Natural killer cell treated with Interleukin-12 subunit alpha and Interleukin-12 subunit beta and Interleukin-15 and Interleukin-18, amount 100 ng/mL, for 72 hours (primary cell): ENCODE measurements at regions not wholly inside any gene's neighbourhood (a gene's known extent, or its start where the extent isn't known, plus 50 kb on each side); places are given as distances from the start of the nearest gene placed in this dataset.

Experiments used
- ATAC-seq, 2 donors: fragments of 150-1000 bp; cut with Tn5 transposase in 1 of 2; sonication (Bioruptor Pico), chemical (Tn5 transposase) in 1 of 2; 2 replicates each; pipeline ENCODE4 v1.10.0; 2021
- DNase-seq: peaks from one replicate; pipeline ENCODE4 v3.0.0; 2022; ENCODE audit warnings: low spot score
- H3K27ac Mint-ChIP-seq, 2 donors: 1 replicate in 1 of 2; 2 replicates in 1 of 2; pipeline ENCODE4 v1.8.0; 2022; ENCODE audit warnings: mixed read lengths in 2 of 2, mild to moderate bottlenecking in 1 of 2, moderate library complexity in 1 of 2
- H3K27me3 Mint-ChIP-seq, 2 donors: 1 replicate in 1 of 2; 2 replicates in 1 of 2; pipeline ENCODE4 v1.8.0; 2022; ENCODE audit warnings: mixed read lengths in 2 of 2
- H3K36me3 Mint-ChIP-seq: one replicate; pipeline ENCODE4 v1.8.0; 2022; ENCODE audit warnings: mixed read lengths
- H3K4me1 Mint-ChIP-seq, 2 donors: 1 replicate in 1 of 2; 2 replicates in 1 of 2; pipeline ENCODE4 v1.8.0; 2022; ENCODE audit warnings: low read depth in 2 of 2, mixed read lengths in 2 of 2, mild to moderate bottlenecking in 1 of 2
- H3K4me3 Mint-ChIP-seq: one replicate; pipeline ENCODE4 v1.8.0; 2022; ENCODE audit warnings: mixed read lengths
- H3K9me3 Mint-ChIP-seq: 2 replicates; pipeline ENCODE4 v1.8.0; 2022; ENCODE audit warnings: mixed read lengths

DNA sequence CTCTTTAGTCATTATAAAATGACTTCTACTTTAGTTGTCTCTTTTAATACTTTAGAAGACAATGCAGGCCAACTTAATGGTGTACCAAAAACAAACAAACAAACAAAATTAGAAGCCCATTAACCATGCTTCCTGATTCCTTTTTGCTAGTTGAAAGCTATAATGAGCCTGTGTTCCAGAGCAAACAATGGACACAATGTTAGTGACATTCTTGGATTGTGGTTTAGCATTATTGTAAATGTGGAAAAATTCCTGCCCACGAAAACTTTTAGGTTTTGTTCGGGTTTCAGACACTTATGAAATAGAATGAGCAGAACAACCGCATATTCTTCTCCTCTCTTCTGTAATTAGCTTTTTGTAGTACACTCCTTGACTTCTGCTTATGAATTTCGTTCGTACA is 1682.7 kb upstream of the PCDH7 start:
- DNase-seq (no peak), ATAC-seq (no peak)
- no peak overlapping the region for H3K27ac Mint-ChIP-seq
- H3K9me3 Mint-ChIP-seq, result peaks cover 12% of the 10 kb centered on the region
- no peaks in the 10 kb centered on the region for H3K4me1 Mint-ChIP-seq
- peaks cover 4% of the 10 kb centered on the region for H3K36me3 Mint-ChIP-seq
- H3K27me3 Mint-ChIP-seq, result no peaks in the 10 kb centered on the region
- H3K4me3 Mint-ChIP-seq, result no peak overlapping the region

DNA sequence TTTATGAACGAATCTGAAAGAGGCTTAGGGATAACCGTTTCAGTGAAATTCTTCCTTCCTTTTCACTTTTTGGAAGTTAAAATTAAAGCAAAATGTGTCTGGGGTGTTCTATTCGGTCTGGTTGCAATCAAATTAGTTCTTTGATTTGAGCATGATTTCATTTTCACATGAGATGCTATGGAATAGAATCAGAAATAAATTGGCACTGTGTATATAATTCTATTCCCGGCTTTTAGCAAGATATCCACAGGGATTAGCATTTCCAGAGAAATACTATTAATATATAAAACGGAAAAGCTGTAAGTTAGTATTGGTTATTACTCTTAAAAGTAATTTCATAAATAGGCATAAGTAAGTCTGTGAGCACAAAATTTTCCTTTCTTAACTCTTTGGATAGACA is 1676.8 kb upstream of the PCDH7 start:
- DNase-seq (no peak), ATAC-seq (no peak)
- peaks cover 10% of the 10 kb centered on the region for H3K9me3 Mint-ChIP-seq
- H3K4me1 Mint-ChIP-seq, result no peaks in the 10 kb centered on the region
- H3K27me3 Mint-ChIP-seq, result no peaks in the 10 kb centered on the region
- no peak overlapping the region for H3K4me3 Mint-ChIP-seq
- H3K27ac Mint-ChIP-seq, result no peak overlapping the region
- H3K36me3 Mint-ChIP-seq, result peaks cover 3% of the 10 kb centered on the region

DNA sequence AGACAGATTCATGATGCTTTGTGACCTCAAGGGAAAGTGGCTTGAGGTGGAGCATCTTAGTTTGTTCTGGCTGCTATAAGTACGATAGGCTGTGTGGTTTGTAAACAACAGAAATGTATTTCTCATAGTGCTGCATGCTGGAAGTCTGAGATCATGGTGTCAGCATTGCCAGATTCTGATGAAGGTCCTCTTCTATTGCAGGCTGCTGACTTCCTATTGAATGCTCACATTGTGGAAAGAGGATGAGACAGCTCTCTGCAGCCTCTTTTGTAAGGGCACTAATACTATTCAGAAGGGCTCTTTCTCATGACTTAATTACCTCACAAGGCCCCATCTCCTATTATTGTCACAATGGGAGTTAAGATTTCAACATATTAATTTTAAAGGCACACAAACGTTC is 1674.0 kb upstream of the PCDH7 start:
- DNase-seq, result no peak
- no peak overlapping the region for H3K27ac Mint-ChIP-seq
- no peaks in the 10 kb centered on the region for H3K4me1 Mint-ChIP-seq
- no peaks in the 10 kb centered on the region for H3K27me3 Mint-ChIP-seq
- ATAC-seq, result no peak
- no peak overlapping the region for H3K4me3 Mint-ChIP-seq
- H3K9me3 Mint-ChIP-seq, result peaks cover 19% of the 10 kb centered on the region
- H3K36me3 Mint-ChIP-seq, result peaks cover 10% of the 10 kb centered on the region

DNA sequence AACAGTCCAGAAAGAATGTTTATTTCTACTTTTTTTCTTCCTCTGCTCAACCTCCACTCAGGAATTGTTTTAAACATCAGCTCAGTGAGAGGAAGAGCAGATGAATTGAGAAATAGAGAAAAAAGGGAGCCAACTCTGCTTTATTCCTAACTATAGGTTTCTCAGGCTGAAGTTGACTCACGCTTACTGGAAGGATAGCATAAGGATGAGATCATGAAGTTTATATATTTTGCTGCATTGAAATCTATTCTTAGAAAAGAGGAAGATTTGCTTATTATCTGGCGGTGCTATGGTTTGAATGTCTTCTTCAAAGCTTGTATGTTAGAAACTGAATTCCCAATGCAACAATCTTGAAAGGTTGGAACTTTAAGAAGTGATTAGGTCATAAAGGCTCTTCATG is 1673.4 kb upstream of the PCDH7 start:
- H3K4me3 Mint-ChIP-seq, result no peak overlapping the region
- no peak overlapping the region for H3K27ac Mint-ChIP-seq
- no peaks in the 10 kb centered on the region for H3K4me1 Mint-ChIP-seq
- peaks cover 22% of the 10 kb centered on the region for H3K9me3 Mint-ChIP-seq
- peaks cover 10% of the 10 kb centered on the region for H3K36me3 Mint-ChIP-seq
- DNase-seq (no peak), ATAC-seq (no peak)
- no peaks in the 10 kb centered on the region for H3K27me3 Mint-ChIP-seq

DNA sequence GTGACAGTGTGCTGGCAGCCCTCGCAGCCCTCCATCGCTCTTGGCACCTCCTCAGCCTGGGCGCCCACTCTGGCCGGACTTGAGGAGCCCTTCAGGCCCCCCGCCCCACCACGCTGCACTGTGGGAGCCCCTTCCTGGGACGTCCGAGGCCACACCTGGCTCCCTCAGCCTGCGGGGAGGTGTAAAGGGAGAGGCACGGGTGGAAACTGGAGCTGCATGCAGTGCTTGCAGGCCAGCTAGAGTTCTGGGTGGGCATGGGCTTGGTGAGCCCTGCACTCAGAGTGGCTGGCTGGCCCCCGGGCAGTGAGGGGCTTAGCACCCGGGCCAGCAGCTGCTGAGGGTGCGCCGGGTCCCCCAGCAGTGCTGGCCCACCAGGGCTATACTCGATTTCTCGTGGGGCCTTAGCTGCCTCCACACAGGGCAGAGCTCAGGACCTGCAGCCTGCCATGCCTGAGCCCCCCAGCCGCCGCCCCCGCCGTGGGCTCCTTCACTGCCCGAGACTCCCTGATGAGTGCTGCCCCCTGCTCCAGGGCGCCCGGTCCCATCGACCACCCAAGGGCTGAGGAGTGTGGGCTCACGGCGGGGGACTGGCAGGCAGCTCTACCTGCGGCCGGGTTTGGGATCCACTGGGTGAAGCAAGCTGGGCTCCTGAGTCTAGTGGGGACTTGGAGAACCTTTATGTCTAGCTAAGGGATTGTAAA is 1672.7 kb upstream of the PCDH7 start:
- no peak for ATAC-seq
- H3K4me3 Mint-ChIP-seq, result no peak overlapping the region
- no peaks in the 10 kb centered on the region for H3K4me1 Mint-ChIP-seq

DNA sequence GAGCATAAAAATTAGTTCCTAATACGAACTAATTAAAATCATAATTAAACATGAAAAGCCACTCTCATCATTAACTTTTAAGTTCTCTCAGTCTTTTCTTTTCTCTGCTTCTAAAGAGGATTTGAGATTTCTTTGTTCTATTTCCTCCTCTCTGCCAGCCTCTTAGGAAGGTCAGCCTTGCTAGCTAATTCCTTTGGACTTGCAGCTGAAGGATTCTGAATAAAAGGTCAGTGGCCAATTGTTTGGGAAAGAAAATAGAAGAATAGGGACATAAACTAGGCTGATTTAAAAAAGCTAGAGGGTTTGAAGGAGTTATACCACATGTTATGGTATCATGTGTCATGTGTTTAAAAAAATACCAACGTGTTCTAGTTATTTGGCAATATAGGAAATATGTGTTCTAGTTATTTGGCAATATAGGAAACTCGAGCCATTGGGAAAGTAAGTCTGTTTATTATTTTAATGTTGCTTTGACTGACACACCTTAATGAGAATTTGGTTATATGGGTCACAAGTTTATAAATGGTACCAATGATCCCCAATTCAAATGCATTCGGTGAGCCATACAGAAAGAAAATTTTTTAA is 1668.7 kb upstream of the PCDH7 start:
- Mint-ChIP-seq H3K9me3 (peaks cover 26% of the 10 kb centered on the region), H3K27me3 (no peaks in the 10 kb centered on the region), H3K27ac (no peak overlapping the region), H3K36me3 (peaks cover 10% of the 10 kb centered on the region), H3K4me1 (no peaks in the 10 kb centered on the region), H3K4me3 (no peak overlapping the region)
- ATAC-seq, result no peak
- DNase-seq, result no peak

More for the DNA sequence above, 1672.7 kb upstream of the PCDH7 start:
- peaks cover 10% of the 10 kb centered on the region for H3K36me3 Mint-ChIP-seq
- H3K9me3 Mint-ChIP-seq, result peaks cover 22% of the 10 kb centered on the region
- DNase-seq, result no peak
- H3K27me3 Mint-ChIP-seq, result no peaks in the 10 kb centered on the region
- H3K27ac Mint-ChIP-seq, result no peak overlapping the region

DNA sequence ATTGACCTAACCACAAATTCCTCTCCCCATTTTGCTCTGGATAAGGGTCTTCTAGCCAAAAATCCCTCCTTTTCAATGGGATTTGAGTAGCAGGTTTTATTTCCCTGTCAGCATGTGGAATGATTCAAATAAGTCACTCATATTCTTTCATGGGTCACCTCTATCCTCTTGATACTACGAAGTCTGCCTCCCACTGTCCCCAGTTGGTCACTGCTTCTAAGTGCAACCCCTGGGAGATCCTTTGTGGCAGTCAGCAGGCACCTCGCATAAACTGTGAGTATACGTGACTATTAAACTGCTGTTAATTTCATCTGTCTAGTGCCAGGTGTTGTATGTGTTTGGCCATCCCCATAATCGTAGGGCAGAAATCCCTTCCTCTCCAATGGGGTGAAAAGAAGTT is 1667.9 kb upstream of the PCDH7 start:
- no peak for DNase-seq

DNA sequence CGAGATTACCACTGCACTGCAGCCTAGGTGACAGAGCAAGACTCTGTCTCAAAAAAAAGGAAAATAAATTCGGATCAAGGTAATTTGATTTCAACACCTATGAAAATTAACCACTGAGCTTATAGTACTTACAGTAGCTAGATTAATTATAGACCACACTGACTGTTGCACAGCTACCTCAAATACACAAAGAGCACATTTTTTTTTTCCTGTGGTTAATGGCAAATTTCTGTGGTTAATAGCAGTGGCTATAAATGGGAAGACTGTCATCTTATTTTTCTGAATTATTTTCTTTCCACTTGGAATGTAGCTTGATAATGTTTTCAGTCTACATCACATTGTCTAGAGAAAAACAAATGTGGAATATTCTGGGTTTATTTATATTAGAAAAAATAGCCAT is 1661.6 kb upstream of the PCDH7 start:
- no peak for ATAC-seq
- Mint-ChIP-seq H3K36me3 (no peaks in the 10 kb centered on the region), H3K9me3 (peaks cover 12% of the 10 kb centered on the region), H3K27ac (no peak overlapping the region), H3K27me3 (no peaks in the 10 kb centered on the region), H3K4me1 (no peaks in the 10 kb centered on the region), H3K4me3 (no peak overlapping the region)
- DNase-seq, result no peak

More for the DNA sequence above, 1667.9 kb upstream of the PCDH7 start:
- Mint-ChIP-seq H3K27me3 (no peaks in the 10 kb centered on the region), H3K4me1 (no peaks in the 10 kb centered on the region), H3K36me3 (peaks cover 10% of the 10 kb centered on the region), H3K27ac (no peak overlapping the region), H3K4me3 (no peak overlapping the region), H3K9me3 (peaks cover 25% of the 10 kb centered on the region)
- no peak for ATAC-seq

DNA sequence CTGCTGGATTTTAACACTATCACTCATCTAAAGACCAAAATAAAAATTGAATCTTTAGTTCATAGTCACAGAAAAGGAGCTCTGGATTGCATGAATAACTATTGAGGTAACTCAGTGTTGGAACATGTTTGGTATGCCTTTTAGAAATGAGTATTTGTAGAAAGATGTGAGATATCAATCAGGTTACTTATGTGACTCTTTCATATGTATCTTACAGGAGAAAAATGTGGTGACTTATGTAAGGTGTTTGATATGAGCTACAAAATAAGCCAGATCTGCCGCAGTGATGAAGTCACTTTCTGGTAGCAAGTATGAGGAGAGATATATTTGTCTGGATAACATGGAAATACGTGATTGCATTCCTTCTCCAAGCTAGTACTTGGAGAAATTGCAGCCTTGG is 1653.3 kb upstream of the PCDH7 start:
- DNase-seq, result no peak
- Mint-ChIP-seq H3K4me1 (no peaks in the 10 kb centered on the region), H3K9me3 (peaks cover 12% of the 10 kb centered on the region), H3K27me3 (no peaks in the 10 kb centered on the region), H3K36me3 (no peaks in the 10 kb centered on the region), H3K4me3 (no peak overlapping the region), H3K27ac (no peak overlapping the region)
- no peak for ATAC-seq

DNA sequence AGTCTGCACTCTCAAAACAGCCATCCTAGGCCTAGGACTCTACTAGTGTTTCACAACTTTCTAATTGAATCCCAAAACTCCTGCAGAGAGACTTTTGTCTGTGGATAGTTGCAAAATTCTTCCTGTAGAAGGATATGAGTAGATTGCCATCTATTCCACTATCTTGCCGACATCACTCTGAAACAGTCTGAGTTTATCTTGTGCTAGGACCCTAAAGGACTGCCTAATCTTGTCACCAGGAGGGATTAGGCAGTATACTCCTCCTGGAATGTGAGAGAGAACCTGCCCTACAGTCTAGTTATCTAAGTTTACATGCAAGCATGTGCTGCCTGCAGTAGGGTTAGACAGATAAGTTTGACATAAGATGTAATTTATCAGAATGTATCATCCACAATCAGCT is 1646.6 kb upstream of the PCDH7 start:
- ATAC-seq (no peak), DNase-seq (no peak)
- no peak overlapping the region for H3K4me3 Mint-ChIP-seq
- peaks cover 16% of the 10 kb centered on the region for H3K9me3 Mint-ChIP-seq
- peaks cover 6% of the 10 kb centered on the region for H3K36me3 Mint-ChIP-seq
- H3K27me3 Mint-ChIP-seq, result no peaks in the 10 kb centered on the region
- no peaks in the 10 kb centered on the region for H3K4me1 Mint-ChIP-seq
- H3K27ac Mint-ChIP-seq, result no peak overlapping the region

DNA sequence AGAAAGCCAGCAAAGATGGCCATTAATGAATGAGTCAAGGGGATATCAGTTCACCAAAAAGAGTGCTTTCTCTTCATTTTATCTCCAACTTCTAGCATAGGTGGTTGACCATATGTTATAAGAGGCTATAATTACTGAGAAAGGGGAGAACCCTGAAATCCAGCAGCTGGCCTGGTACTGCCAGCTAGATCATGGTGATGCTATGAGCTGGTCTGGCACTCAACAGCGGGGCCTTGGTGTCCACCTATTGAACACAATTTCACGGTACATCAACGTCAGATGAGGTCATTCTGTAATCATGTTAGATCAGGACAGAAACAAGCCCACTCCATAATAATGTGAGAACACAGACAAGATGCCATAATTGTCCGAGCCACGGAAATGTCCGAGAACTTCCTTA is 1644.8 kb upstream of the PCDH7 start:
- Mint-ChIP-seq H3K27ac (no peak overlapping the region), H3K4me1 (no peaks in the 10 kb centered on the region), H3K9me3 (peaks cover 14% of the 10 kb centered on the region), H3K36me3 (peaks cover 6% of the 10 kb centered on the region), H3K27me3 (no peaks in the 10 kb centered on the region), H3K4me3 (no peak overlapping the region)
- no peak for ATAC-seq
- DNase-seq, result no peak

DNA sequence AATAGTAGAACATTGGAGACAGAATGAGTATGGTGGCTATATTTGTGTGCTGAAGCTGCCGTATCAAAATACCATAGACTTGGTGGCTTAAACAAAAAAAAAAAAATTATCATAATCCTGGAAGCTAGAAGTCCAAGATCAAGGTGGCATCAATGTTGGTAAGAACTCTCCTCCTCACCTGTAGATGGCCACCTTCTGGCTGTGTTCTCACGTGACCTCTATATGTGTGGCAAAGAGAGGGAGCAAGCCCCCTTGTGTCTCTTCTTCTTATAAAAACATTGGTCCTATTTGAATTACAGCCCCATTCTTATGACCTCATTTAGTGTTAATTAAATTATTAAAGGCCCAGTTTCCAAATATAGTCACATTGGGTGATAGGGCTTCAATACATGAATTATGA is 1640.9 kb upstream of the PCDH7 start:
- ATAC-seq, result no peak
- Mint-ChIP-seq H3K4me1 (no peaks in the 10 kb centered on the region), H3K36me3 (no peaks in the 10 kb centered on the region), H3K27ac (no peak overlapping the region), H3K27me3 (no peaks in the 10 kb centered on the region), H3K9me3 (peaks cover 9% of the 10 kb centered on the region), H3K4me3 (no peak overlapping the region)
- DNase-seq, result no peak

DNA sequence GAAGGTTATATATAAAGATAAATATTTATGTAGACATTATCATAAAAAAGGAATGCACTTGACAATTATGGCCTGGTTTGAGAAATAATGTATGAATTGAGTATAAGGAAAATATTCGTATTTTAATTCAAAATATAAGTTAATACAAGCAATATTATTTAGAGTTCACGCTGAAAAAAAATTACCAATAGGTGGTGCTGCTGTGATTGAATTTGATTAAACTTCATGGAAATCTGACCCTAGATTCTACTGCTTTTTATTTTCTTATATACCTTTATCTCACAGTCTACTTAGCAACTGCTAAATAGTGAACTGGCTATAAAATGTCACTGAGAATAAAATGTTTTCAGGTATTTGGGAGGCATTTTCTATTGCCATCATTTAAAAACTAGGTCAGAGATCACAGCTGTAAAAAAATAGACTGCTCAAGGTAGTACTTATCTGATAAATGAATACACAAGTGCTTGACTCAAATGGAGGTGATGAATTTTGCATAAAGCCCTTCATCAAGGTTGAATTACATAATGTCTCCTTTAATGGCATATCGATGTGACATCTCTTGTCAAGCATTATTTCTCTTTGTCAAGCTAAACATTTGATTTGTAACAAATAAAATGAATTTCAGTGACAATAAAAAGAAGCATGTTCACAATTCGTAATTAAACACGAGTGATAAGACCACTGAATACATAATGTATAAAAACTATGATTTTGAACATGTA is 1638.8 kb upstream of the PCDH7 start:
- H3K27me3 Mint-ChIP-seq, result no peaks in the 10 kb centered on the region
- H3K9me3 Mint-ChIP-seq, result peaks cover 9% of the 10 kb centered on the region
- DNase-seq (no peak), ATAC-seq (no peak)
- H3K27ac Mint-ChIP-seq, result no peak overlapping the region
- H3K4me3 Mint-ChIP-seq, result no peak overlapping the region
- no peaks in the 10 kb centered on the region for H3K36me3 Mint-ChIP-seq
- H3K4me1 Mint-ChIP-seq, result no peaks in the 10 kb centered on the region

DNA sequence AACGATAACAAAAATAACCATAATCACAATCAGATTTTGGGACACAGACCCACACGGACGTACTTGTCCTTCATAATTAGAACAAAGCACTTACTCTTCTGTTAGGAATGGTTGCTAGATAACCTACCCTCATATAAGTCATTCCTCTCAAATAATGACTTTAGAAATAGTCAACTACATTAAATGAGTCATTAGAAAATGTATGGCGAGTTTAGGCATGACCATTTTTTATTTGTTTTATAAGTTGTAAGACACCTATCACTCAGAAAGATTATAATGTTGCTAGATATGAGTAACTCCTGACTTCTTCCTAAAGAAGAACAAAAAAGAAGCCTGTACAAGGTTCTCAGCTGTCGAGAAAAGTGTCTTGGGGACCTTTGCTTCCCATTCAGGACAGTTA is 1637.5 kb upstream of the PCDH7 start:
- H3K4me3 Mint-ChIP-seq, result no peak overlapping the region
- no peak for ATAC-seq
- H3K4me1 Mint-ChIP-seq, result no peaks in the 10 kb centered on the region
- no peaks in the 10 kb centered on the region for H3K36me3 Mint-ChIP-seq
- DNase-seq, result no peak
- peaks cover 9% of the 10 kb centered on the region for H3K9me3 Mint-ChIP-seq
- H3K27ac Mint-ChIP-seq, result no peak overlapping the region
- no peaks in the 10 kb centered on the region for H3K27me3 Mint-ChIP-seq
